Adrenal gland (tissue), 9 donors: ENCODE measurements at regions not wholly inside any gene's neighbourhood (a gene's known extent, or its start where the extent isn't known, plus 50 kb on each side); places are given as distances from the start of the nearest gene placed in this dataset.

Experiments used
- DNase-seq, 7 donors: peaks; one replicate each; pipeline ENCODE4 v3.0.0-alpha.2; 2019 to 2020
- H3K27ac ChIP-seq, 5 donors: fragments of 200-600 bp; sonication (generic) in 4 of 5; 1 replicate in 3 of 5; 2 replicates in 2 of 5; pipeline versions ENCODE4 v1.5.1 to v1.8.0; 2016 to 2020; ENCODE audit warnings: mild to moderate bottlenecking in 1 of 5
- H3K27me3 ChIP-seq: fragments of 200-600 bp; 2 replicates; pipeline ENCODE4 v1.8.0; 2021
- H3K36me3 ChIP-seq, 2 donors: fragments of 200-600 bp; replicated peaks in 1 of 2; 1 replicate in 1 of 2; 2 replicates in 1 of 2; pipeline versions ENCODE4 v1.5.1 to v1.8.0; 2018 to 2022
- H3K4me1 ChIP-seq, 2 donors: fragments of 200-600 bp; replicated peaks in 1 of 2; 1 replicate in 1 of 2; 2 replicates in 1 of 2; pipeline versions ENCODE4 v1.5.1 to v1.8.0; 2018 to 2021
- H3K4me3 ChIP-seq, 4 donors: fragments of 200-600 bp; sonication (generic) in 3 of 4; one replicate each; pipeline ENCODE4 v1.5.1; 2016 to 2018
- H3K9me3 ChIP-seq, 3 donors: fragments of 200-600 bp; sonication (generic) in 1 of 3; replicated peaks in 1 of 3; 1 replicate in 2 of 3; 2 replicates in 1 of 3; pipeline versions ENCODE4 v1.5.1 to v1.8.0; 2016 to 2021
- CTCF ChIP-seq, 6 experiments: fragments of 450-650 bp in 4 of 6; fragments of 200-600 bp in 2 of 6; sonication (generic) in 1 of 6; IDR thresholded peaks; 1 replicate in 5 of 6; 2 replicates in 1 of 6; pipeline versions ENCODE4 v1.5.1 to v1.8.0; 2016 to 2021; ENCODE audit warnings: antibody characterized with exemption in 6 of 6, mild to moderate bottlenecking in 2 of 6, moderate library complexity in 1 of 6
- POLR2A ChIP-seq, 2 donors: fragments of 450-650 bp; IDR thresholded peaks; one replicate each; pipeline ENCODE4 v1.6.1; 2017; ENCODE audit warnings: antibody characterized with exemption in 2 of 2, mild to moderate bottlenecking in 2 of 2, moderate library complexity in 1 of 2
- WGBS, 4 donors: extraction: QIAGEN DNeasy Blood & Tissue Kit in 2 of 4; methylation state at CpG; one replicate each; pipeline versions ENCODE4 v1.1.5 to v1.1.7; 2013 to 2017; 5-methylcytosine and 5-hydroxymethylcytosine counted together
- intact Hi-C, 2 donors: fragments of 100-400 bp; cut with DNase I; formaldehyde crosslinking; loops; one replicate each; pipeline versions ENCODE4 v1.14.1 to v1.15.0; 2022 to 2023
- donor health status: healthy with polysubstance abuse.
- donor health status: Bipolar disorder and iron deficiency.
- donor health status: DM: yes; HTN: yes; CAD: no.
- donor health status: DM: no; HTN: no; CAD: no.
- donor health status: DM: no; HTN: no; CAD: no.

DNA sequence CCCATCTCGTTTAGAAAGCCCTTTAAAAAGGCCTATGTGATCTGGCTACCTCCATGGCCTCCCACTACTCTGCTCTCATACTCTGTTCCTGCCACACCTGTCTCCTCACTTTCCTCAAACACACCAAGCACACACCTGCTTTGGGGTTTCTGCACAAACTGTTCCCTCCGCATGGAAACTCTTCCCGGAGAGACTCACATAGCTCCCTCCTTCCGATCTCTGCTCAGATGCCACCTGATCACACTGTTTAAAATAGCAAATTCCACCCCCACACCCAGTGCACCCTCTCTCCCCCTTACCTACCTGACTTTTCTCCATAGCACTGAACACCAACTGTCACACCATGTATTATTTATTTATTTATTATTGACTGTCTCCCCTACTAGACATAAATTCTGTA, 84.0 kb upstream of the NR4A3 start:
- WGBS, 4 donors, result 90 to 99% (median 95%) methylated on average over 4 of the region's 4 CpGs
- Histone ChIP-seq H3K36me3 (no peaks in the 10 kb centered on the region), H3K27me3 (no peaks in the 10 kb centered on the region), H3K9me3 (no peaks in the 10 kb centered on the region), H3K4me1 (no peaks in the 10 kb centered on the region), H3K27ac (no peak overlapping the region), H3K4me3 (no peak overlapping the region)
- intact Hi-C loops, result no loop called here
- no peak for DNase-seq
- no peak for TF ChIP-seq POLR2A (IDR thresholded peaks at IDR 0.05)
- TF ChIP-seq CTCF (IDR thresholded peaks at IDR 0.05), result no peak

- Histone ChIP-seq H3K4me1 (no peaks in the 10 kb centered on the region), H3K9me3 (no peaks in the 10 kb centered on the region), H3K27ac (no peak overlapping the region), H3K4me3 (no peak overlapping the region), H3K36me3 (no peaks in the 10 kb centered on the region), H3K27me3 (no peaks in the 10 kb centered on the region)
- DNase-seq, result no peak
- WGBS, 4 donors, result 75 to 81% (median 76%) methylated on average over 2 of the region's 2 CpGs
- intact Hi-C loops, result no loop called here
- no peak for TF ChIP-seq POLR2A (IDR thresholded peaks at IDR 0.05)
- no peak for TF ChIP-seq CTCF (IDR thresholded peaks at IDR 0.05)
Measured at GRCh38 chr9:99743006-99743405, 78.7 kb upstream of the NR4A3 start.

DNA sequence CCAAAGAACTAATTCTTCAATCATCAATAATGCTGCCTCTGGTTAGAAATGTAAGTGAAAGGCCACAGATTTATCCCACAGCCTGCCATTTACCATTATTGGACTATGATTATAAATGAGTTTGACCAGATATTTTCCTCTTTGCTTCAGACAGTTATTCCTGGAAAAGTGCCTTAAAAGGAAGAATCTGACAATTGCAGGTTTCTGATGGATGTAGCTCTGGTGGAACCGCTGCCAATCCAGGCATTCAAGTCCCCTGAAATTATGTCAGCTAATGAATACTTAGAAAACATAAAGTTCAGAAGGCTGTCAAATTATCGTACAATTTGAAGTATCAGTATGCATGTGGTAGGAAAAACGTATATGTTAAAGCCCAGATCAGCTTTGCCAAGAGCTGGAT, 78.2 kb upstream of the NR4A3 start:
- TF ChIP-seq POLR2A (IDR thresholded peaks at IDR 0.05), result no peak
- TF ChIP-seq CTCF (IDR thresholded peaks at IDR 0.05), result no peak
- Histone ChIP-seq H3K27ac (no peak overlapping the region), H3K4me3 (no peak overlapping the region), H3K27me3 (no peaks in the 10 kb centered on the region), H3K4me1 (no peaks in the 10 kb centered on the region), H3K36me3 (no peaks in the 10 kb centered on the region), H3K9me3 (no peaks in the 10 kb centered on the region)
- intact Hi-C loops, result no loop called here
- no peak for DNase-seq
- 77 to 92% (median 87%) methylated on average over 3 of the region's 3 CpGs for WGBS, 4 donors

DNA sequence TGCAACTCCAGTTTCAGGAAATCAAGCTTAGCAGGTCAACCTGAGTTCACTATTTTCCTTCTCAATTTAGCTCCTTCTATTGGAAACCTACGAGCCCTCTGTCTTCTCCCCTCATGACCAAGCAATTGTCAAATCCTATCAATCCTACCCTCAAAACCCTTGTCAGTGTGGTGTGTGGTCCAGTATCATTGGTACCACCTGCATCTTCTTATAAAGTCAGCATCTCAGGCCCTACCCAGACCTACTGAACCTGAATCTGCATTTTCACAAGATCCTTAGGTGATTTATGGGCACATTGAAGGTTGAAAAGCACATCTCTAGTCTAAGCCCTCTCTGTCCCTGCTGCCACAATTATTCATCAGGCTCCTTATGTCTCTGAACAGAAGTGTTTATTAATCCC, 77.6 kb upstream of the NR4A3 start:
- Histone ChIP-seq H3K27me3 (no peaks in the 10 kb centered on the region), H3K27ac (no peak overlapping the region), H3K36me3 (no peaks in the 10 kb centered on the region), H3K4me3 (no peak overlapping the region), H3K9me3 (no peaks in the 10 kb centered on the region), H3K4me1 (no peaks in the 10 kb centered on the region)
- no peak for DNase-seq
- TF ChIP-seq CTCF (IDR thresholded peaks at IDR 0.05) (no peak), POLR2A (IDR thresholded peaks at IDR 0.05) (no peak)
- intact Hi-C loops, result no loop called here
- whole genome bisulfite sequencing, 4 donors, result 71 to 78% (median 75%) methylated on average over 1 of the region's 1 CpG
